ENCODE measurements at regions not wholly inside any gene's neighbourhood (a gene's known extent, or its start where the extent isn't known, plus 50 kb on each side); places are given as distances from the start of the nearest gene placed in this dataset.
"Not testable (repeated sequence)": the region's sequence is repeated elsewhere in the genome, so short reads cannot be mapped to it uniquely, and the experiment has no call there.

- no peak for DNase-seq
Observed at GRCh38 chr3:174336784-174337183, 522.4 kb upstream of the NAALADL2 start.

GRCh38 chr3:174337227-174337626 lies 521.9 kb upstream of the NAALADL2 start:
- no peak for DNase-seq

- no peak for DNase-seq
Observed at GRCh38 chr3:174340624-174341587, 518.2 kb upstream of the NAALADL2 start.

- DNase-seq = peak; percentile 47
Observed at GRCh38 chr3:174342171-174342570, 517.0 kb upstream of the NAALADL2 start.

- DNase-seq = peak; percentile 83
Observed at GRCh38 chr3:174342941-174343501, 516.1 kb upstream of the NAALADL2 start.

GRCh38 chr3:174346141-174346540 lies 513.0 kb upstream of the NAALADL2 start:
- no peak for DNase-seq

- no peak for DNase-seq
Observed at GRCh38 chr3:174346571-174346970, 512.6 kb upstream of the NAALADL2 start.

GRCh38 chr3:174347474-174348138 lies 511.5 kb upstream of the NAALADL2 start:
- DNase-seq = no peak

GRCh38 chr3:174352227-174352626 lies 506.9 kb upstream of the NAALADL2 start:
- DNase-seq = no peak

GRCh38 chr3:174355505-174355904 lies 503.6 kb upstream of the NAALADL2 start:
- DNase-seq = peak; percentile 35

GRCh38 chr3:174356596-174356995 lies 502.5 kb upstream of the NAALADL2 start:
- DNase-seq = no peak

GRCh38 chr3:174358252-174358651 lies 500.9 kb upstream of the NAALADL2 start:
- DNase-seq = no peak

- DNase-seq = no peak
Observed at GRCh38 chr3:174362556-174362955, 496.6 kb upstream of the NAALADL2 start.

- no peak for DNase-seq
Observed at GRCh38 chr3:174363256-174363655, 495.9 kb upstream of the NAALADL2 start.

- no peak for DNase-seq
Observed at GRCh38 chr3:174365796-174366195, 493.3 kb upstream of the NAALADL2 start.

GRCh38 chr3:174366904-174367303 lies 492.2 kb upstream of the NAALADL2 start:
- DNase-seq = not testable (repeated sequence)

- peak; percentile 38 for DNase-seq
Observed at GRCh38 chr3:174376346-174376745, 482.8 kb upstream of the NAALADL2 start.

- DNase-seq = no peak
Observed at GRCh38 chr3:174377096-174377495, 482.0 kb upstream of the NAALADL2 start.

GRCh38 chr3:174377684-174378083 lies 481.4 kb upstream of the NAALADL2 start:
- no peak for DNase-seq

GRCh38 chr3:174382878-174383277 lies 476.3 kb upstream of the NAALADL2 start:
- no peak for DNase-seq

- DNase-seq = peak; percentile 48
Observed at GRCh38 chr3:174387736-174388135, 471.4 kb upstream of the NAALADL2 start.

GRCh38 chr3:174397848-174398247 lies 461.3 kb upstream of the NAALADL2 start:
- peak; percentile 32 for DNase-seq

- DNase-seq = peak; percentile 12
Observed at GRCh38 chr3:174398761-174399160, 460.4 kb upstream of the NAALADL2 start.

GRCh38 chr3:174403831-174404230 lies 455.3 kb upstream of the NAALADL2 start:
- no peak for DNase-seq

Measured in fibroblast of skin of right biceps (primary cell).